ENCODE measurements at regions not wholly inside any gene's neighbourhood (a gene's known extent, or its start where the extent isn't known, plus 50 kb on each side); places are given as distances from the start of the nearest gene placed in this dataset.

GRCh38 chr12:116337312-116337711 lies 59.8 kb upstream of the MED13L start:
- H3K36me3 ChIP-seq (ENCODE audit: control insufficient read depth, insufficient read depth, low read length) = no peaks in the 10 kb centered on the region
- H3K27me3 ChIP-seq (ENCODE audit: control insufficient read depth, insufficient read depth, low read length) = no peaks in the 10 kb centered on the region
- ChIA-PET CTCF (interaction anchor here (1.2 kb wide), 1 partner anchor 10 kb away, joined by 3 read pairs; no protein-coding TSS in a partner anchor), POLR2A (no interaction called here)
- TF ChIP-seq CTCF (IDR thresholded peaks at IDR 0.05; ENCODE audit: insufficient read depth, low read depth, low read length) = no peak
- H3K4me3 ChIP-seq (ENCODE audit: low read depth, low read length) = no peak overlapping the region
- no peak for DNase-seq (ENCODE audit: low read depth)

- no peak overlapping the region for H3K4me3 ChIP-seq (ENCODE audit: low read depth, low read length)
- POLR2A ChIA-PET = no interaction called here
- TF ChIP-seq CTCF (IDR thresholded peaks at IDR 0.05; ENCODE audit: insufficient read depth, low read depth, low read length) = no peak
- no peaks in the 10 kb centered on the region for H3K27me3 ChIP-seq (ENCODE audit: control insufficient read depth, insufficient read depth, low read length)
- H3K36me3 ChIP-seq (ENCODE audit: control insufficient read depth, insufficient read depth, low read length) = no peaks in the 10 kb centered on the region
- CTCF ChIA-PET = interaction anchor here (1.2 kb wide), 1 partner anchor 9 kb away, joined by 3 read pairs; no protein-coding TSS in a partner anchor
- DNase-seq (ENCODE audit: low read depth) = no peak
Measured at GRCh38 chr12:116338064-116338846, 60.8 kb upstream of the MED13L start.

- ChIA-PET POLR2A (no interaction called here), CTCF (no interaction called here)
- Histone ChIP-seq H3K36me3 (ENCODE audit: control insufficient read depth, insufficient read depth, low read length) (no peaks in the 10 kb centered on the region), H3K27me3 (ENCODE audit: control insufficient read depth, insufficient read depth, low read length) (no peaks in the 10 kb centered on the region), H3K4me3 (ENCODE audit: low read depth, low read length) (no peak overlapping the region)
- no peak for DNase-seq (ENCODE audit: low read depth)
- TF ChIP-seq CTCF (IDR thresholded peaks at IDR 0.05; ENCODE audit: insufficient read depth, low read depth, low read length) = no peak
Measured at GRCh38 chr12:116339062-116339461, 61.6 kb upstream of the MED13L start.

GRCh38 chr12:116339800-116340371 lies 62.4 kb upstream of the MED13L start:
- no peaks in the 10 kb centered on the region for H3K27me3 ChIP-seq (ENCODE audit: control insufficient read depth, insufficient read depth, low read length)
- no peaks in the 10 kb centered on the region for H3K36me3 ChIP-seq (ENCODE audit: control insufficient read depth, insufficient read depth, low read length)
- no peak for DNase-seq (ENCODE audit: low read depth)
- TF ChIP-seq CTCF (IDR thresholded peaks at IDR 0.05; ENCODE audit: insufficient read depth, low read depth, low read length) = no peak
- no peak overlapping the region for H3K4me3 ChIP-seq (ENCODE audit: low read depth, low read length)
- POLR2A ChIA-PET = no interaction called here
- CTCF ChIA-PET = no interaction called here

GRCh38 chr12:116343331-116343884 lies 65.9 kb upstream of the MED13L start:
- CTCF ChIA-PET = interaction anchor here (1.0 to 1.7 kb wide), 2 partner anchors 9 to 16 kb away, joined by 3 to 5 read pairs; no protein-coding TSS in a partner anchor
- DNase-seq (ENCODE audit: low read depth) = no peak
- POLR2A ChIA-PET = no interaction called here
- Histone ChIP-seq H3K4me3 (ENCODE audit: low read depth, low read length) (no peak overlapping the region), H3K27me3 (ENCODE audit: control insufficient read depth, insufficient read depth, low read length) (no peaks in the 10 kb centered on the region), H3K36me3 (ENCODE audit: control insufficient read depth, insufficient read depth, low read length) (no peaks in the 10 kb centered on the region)
- TF ChIP-seq CTCF (IDR thresholded peaks at IDR 0.05; ENCODE audit: insufficient read depth, low read depth, low read length) = no peak
